Aorta (tissue), 5 donors: ENCODE measurements at regions not wholly inside any gene's neighbourhood (a gene's known extent, or its start where the extent isn't known, plus 50 kb on each side); places are given as distances from the start of the nearest gene placed in this dataset.

Experiments used
- ATAC-seq: fragments of 200-7000 bp; cut with Tn5 transposase; one replicate; pipeline ENCODE4 v1.9.1; 2022; ENCODE audit warnings: moderate library complexity; ENCODE audit not compliant: low FRiP score
- DNase-seq, 2 donors: peaks; one replicate each; pipeline ENCODE4 v3.0.0-alpha.2; 2020
- H3K27ac ChIP-seq, 2 donors: one replicate each; pipeline ENCODE4 v1.5.1; 2013; ENCODE audit warnings: low read length in 2 of 2, mild to moderate bottlenecking in 2 of 2, moderate library complexity in 2 of 2, control low read depth in 1 of 2, inconsistent platforms in 1 of 2, low read depth in 1 of 2
- H3K27me3 ChIP-seq, 2 donors: one replicate each; pipeline ENCODE4 v1.6.1; 2013; ENCODE audit warnings: control low read depth in 1 of 2, low read length in 1 of 2, mild to moderate bottlenecking in 1 of 2, moderate library complexity in 1 of 2; ENCODE audit not compliant: insufficient read depth in 2 of 2, control insufficient read depth in 1 of 2
- H3K36me3 ChIP-seq, 2 donors: one replicate each; pipeline ENCODE4 v1.6.1; 2013; ENCODE audit warnings: control low read depth in 1 of 2, low read length in 1 of 2, mild to moderate bottlenecking in 1 of 2; ENCODE audit not compliant: insufficient read depth in 2 of 2, control insufficient read depth in 1 of 2
- H3K4me1 ChIP-seq, 2 donors: one replicate each; pipeline ENCODE4 v1.6.1; 2013; ENCODE audit warnings: low read length in 2 of 2, control low read depth in 1 of 2, mild to moderate bottlenecking in 1 of 2, moderate library complexity in 1 of 2; ENCODE audit not compliant: insufficient read depth in 2 of 2, control insufficient read depth in 1 of 2
- H3K4me3 ChIP-seq, 2 donors: one replicate each; pipeline ENCODE4 v1.5.1; 2013; ENCODE audit warnings: low read length in 2 of 2, control low read depth in 1 of 2, mild to moderate bottlenecking in 1 of 2
- H3K9me3 ChIP-seq: one replicate; pipeline ENCODE4 v1.6.1; 2013; ENCODE audit warnings: mild to moderate bottlenecking, low read length; ENCODE audit not compliant: control insufficient read depth
- WGBS, 2 donors: extraction: QIAGEN DNeasy Blood & Tissue Kit; methylation state at CpG; one replicate each; pipeline ENCODE4 v1.1.7; 2013; 5-methylcytosine and 5-hydroxymethylcytosine counted together
- intact Hi-C, 2 donors: fragments of 100-400 bp; cut with DNase I; formaldehyde crosslinking; loops; one replicate each; pipeline versions ENCODE4 v1.14.2 to v1.15.0; 2022
- donor health status: healthy with polysubstance abuse.
- donor health status: Bipolar disorder and iron deficiency.
- donor health status: DM: no; HTN: no; CAD: no.
- donor health status: DM: no; HTN: no; CAD: no.
- donor health status: DM: yes; HTN: yes; CAD: no.

GRCh38 chr2:67008155-67008554 lies 389.0 kb upstream of the ETAA1 start:
- WGBS, 2 donors, result 37 to 45% methylated on average over 4 of the region's 4 CpGs

GRCh38 chr2:67012165-67012564 lies 385.0 kb upstream of the ETAA1 start:
- DNase-seq (no peak), ATAC-seq (no peak)
- H3K4me3 ChIP-seq, result no peak overlapping the region
- H3K27me3 ChIP-seq, result no peaks in the 10 kb centered on the region
- no peaks in the 10 kb centered on the region for H3K4me1 ChIP-seq
- H3K36me3 ChIP-seq, result no peaks in the 10 kb centered on the region
- 97 to 100% methylated on average over 1 of the region's 1 CpG for whole genome bisulfite sequencing, 2 donors
- intact Hi-C loops, result no loop called here
- peaks cover 2% of the 10 kb centered on the region for H3K9me3 ChIP-seq
- no peak overlapping the region for H3K27ac ChIP-seq

More at GRCh38 chr2:67008155-67008554, 389.0 kb upstream of the ETAA1 start:
- H3K27me3 ChIP-seq, result no peaks in the 10 kb centered on the region
- no peaks in the 10 kb centered on the region for H3K36me3 ChIP-seq
- no peaks in the 10 kb centered on the region for H3K4me1 ChIP-seq
- no peak for ATAC-seq
- no peaks in the 10 kb centered on the region for H3K9me3 ChIP-seq
- no peak overlapping the region for H3K4me3 ChIP-seq
- no peak for DNase-seq
- intact Hi-C loops, result no loop called here
- no peak overlapping the region for H3K27ac ChIP-seq

- intact Hi-C loops, result no loop called here
- Histone ChIP-seq H3K27me3 (no peaks in the 10 kb centered on the region), H3K4me1 (no peaks in the 10 kb centered on the region), H3K4me3 (no peak overlapping the region), H3K36me3 (no peaks in the 10 kb centered on the region), H3K27ac (no peak overlapping the region), H3K9me3 (peaks cover 4% of the 10 kb centered on the region)
- DNase-seq, result no peak
- WGBS, 2 donors, result 48 to 91% methylated on average over 1 of the region's 1 CpG
- no peak for ATAC-seq
Observed at GRCh38 chr2:67013821-67014220, 383.3 kb upstream of the ETAA1 start.

- no peaks in the 10 kb centered on the region for H3K27me3 ChIP-seq
- intact Hi-C loops, result no loop called here
- H3K4me1 ChIP-seq, result no peaks in the 10 kb centered on the region
- peaks cover 4% of the 10 kb centered on the region for H3K9me3 ChIP-seq
- DNase-seq (no peak), ATAC-seq (no peak)
- no peaks in the 10 kb centered on the region for H3K36me3 ChIP-seq
- H3K27ac ChIP-seq, result no peak overlapping the region
- H3K4me3 ChIP-seq, result no peak overlapping the region
Observed at GRCh38 chr2:67015681-67016080, 381.5 kb upstream of the ETAA1 start.

- Histone ChIP-seq H3K9me3 (peaks cover 4% of the 10 kb centered on the region), H3K27ac (no peak overlapping the region), H3K4me3 (no peak overlapping the region), H3K4me1 (no peaks in the 10 kb centered on the region), H3K27me3 (no peaks in the 10 kb centered on the region), H3K36me3 (no peaks in the 10 kb centered on the region)
- 94 to 99% methylated on average over 1 of the region's 1 CpG for WGBS, 2 donors
- ATAC-seq (no peak), DNase-seq (no peak)
- intact Hi-C loops, result no loop called here
Observed at GRCh38 chr2:67018301-67018700, 378.8 kb upstream of the ETAA1 start.

- H3K36me3 ChIP-seq, result no peaks in the 10 kb centered on the region
- no peaks in the 10 kb centered on the region for H3K27me3 ChIP-seq
- intact Hi-C loops, result no loop called here
- ATAC-seq (no peak), DNase-seq (no peak)
- no peak overlapping the region for H3K27ac ChIP-seq
- no peaks in the 10 kb centered on the region for H3K4me1 ChIP-seq
- 67 to 69% methylated on average over 2 of the region's 2 CpGs for WGBS, 2 donors
- no peaks in the 10 kb centered on the region for H3K9me3 ChIP-seq
- H3K4me3 ChIP-seq, result no peak overlapping the region
Observed at GRCh38 chr2:67032076-67032475, 365.1 kb upstream of the ETAA1 start.

GRCh38 chr2:67036444-67036843 lies 360.7 kb upstream of the ETAA1 start:
- no peak for DNase-seq
- 66 to 70% methylated on average over 5 of the region's 5 CpGs for WGBS, 2 donors
- Histone ChIP-seq H3K27me3 (no peaks in the 10 kb centered on the region), H3K27ac (no peak overlapping the region), H3K9me3 (no peaks in the 10 kb centered on the region), H3K4me3 (no peak overlapping the region), H3K4me1 (no peaks in the 10 kb centered on the region), H3K36me3 (no peaks in the 10 kb centered on the region)
- intact Hi-C loops, result no loop called here
- ATAC-seq, result no peak

- DNase-seq, result no peak
- ATAC-seq, result no peak
- H3K4me1 ChIP-seq, result no peaks in the 10 kb centered on the region
- no peak overlapping the region for H3K27ac ChIP-seq
- no peaks in the 10 kb centered on the region for H3K36me3 ChIP-seq
- intact Hi-C loops, result no loop called here
- H3K9me3 ChIP-seq, result no peaks in the 10 kb centered on the region
- no peak overlapping the region for H3K4me3 ChIP-seq
- H3K27me3 ChIP-seq, result no peaks in the 10 kb centered on the region
- WGBS, 2 donors, result 83 to 87% methylated on average over 8 of the region's 8 CpGs
Observed at GRCh38 chr2:67037655-67038054, 359.5 kb upstream of the ETAA1 start.

- ATAC-seq, result no peak
- intact Hi-C loops, result no loop called here
Observed at GRCh38 chr2:67038195-67038594, 358.9 kb upstream of the ETAA1 start.

More at GRCh38 chr2:67038195-67038594, 358.9 kb upstream of the ETAA1 start:
- Histone ChIP-seq H3K36me3 (no peaks in the 10 kb centered on the region), H3K27ac (no peak overlapping the region), H3K4me1 (no peaks in the 10 kb centered on the region), H3K9me3 (no peaks in the 10 kb centered on the region), H3K4me3 (no peak overlapping the region), H3K27me3 (no peaks in the 10 kb centered on the region)
- no peak for DNase-seq
- 97 to 99% methylated on average over 3 of the region's 3 CpGs for WGBS, 2 donors
